GM23338 (cell line): ENCODE measurements at regions not wholly inside any gene's neighbourhood (a gene's known extent, or its start where the extent isn't known, plus 50 kb on each side); places are given as distances from the start of the nearest gene placed in this dataset.

Source experiments
- ATAC-seq: fragments of 200-7000 bp; cut with Tn5 transposase; 3 replicates; pipeline ENCODE4 v1.9.1; 2020
- DNase-seq: peaks from one replicate; pipeline ENCODE4 v3.0.0-alpha.2; 2015; ENCODE audit warnings: low spot score
- H2AFZ ChIP-seq: fragments of 200-600 bp; sonication (generic); 2 replicates; pipeline ENCODE4 v1.8.0; 2016; ENCODE audit warnings: antibody characterized with exemption, mild to moderate bottlenecking, moderate library complexity
- H3F3A ChIP-seq: fragments of 200-600 bp; sonication (generic); replicated peaks from 2 replicates; pipeline ENCODE4 v1.8.0; 2017; ENCODE audit warnings: antibody characterized with exemption, mixed run types, low read depth
- H3K27ac ChIP-seq: fragments of 200-600 bp; sonication (generic); 2 replicates; pipeline ENCODE4 v1.6.1; 2016; ENCODE audit warnings: low read depth
- H3K27me3 ChIP-seq: fragments of 200-600 bp; sonication (generic); 2 replicates; pipeline ENCODE4 v1.8.0; 2016; ENCODE audit warnings: mild to moderate bottlenecking, mixed run types, moderate library complexity; ENCODE audit not compliant: insufficient read depth
- H3K36me3 ChIP-seq: fragments of 200-600 bp; sonication (generic); 2 replicates; pipeline ENCODE4 v1.8.0; 2016; ENCODE audit warnings: mild to moderate bottlenecking; ENCODE audit not compliant: insufficient read depth
- H3K4me1 ChIP-seq: fragments of 200-600 bp; sonication (generic); 2 replicates; pipeline ENCODE4 v1.8.0; 2016; ENCODE audit warnings: mild to moderate bottlenecking, moderate library complexity; ENCODE audit not compliant: insufficient read depth
- H3K4me2 ChIP-seq: fragments of 200-600 bp; sonication (generic); 2 replicates; pipeline ENCODE4 v1.7.1; 2017; ENCODE audit warnings: mixed run types
- H3K4me3 ChIP-seq: fragments of 200-600 bp; sonication (generic); 2 replicates; pipeline ENCODE4 v1.6.1; 2016; ENCODE audit warnings: mixed run types
- H3K79me2 ChIP-seq: fragments of 200-600 bp; sonication (generic); replicated peaks from 2 replicates; pipeline ENCODE4 v1.8.0; 2017; ENCODE audit warnings: mild to moderate bottlenecking; ENCODE audit not compliant: insufficient read depth
- H3K9me2 ChIP-seq: fragments of 200-600 bp; sonication (generic); 2 replicates; pipeline ENCODE4 v1.8.0; 2017; ENCODE audit not compliant: insufficient read depth
- H4K20me1 ChIP-seq: fragments of 200-600 bp; sonication (generic); replicated peaks from 2 replicates; pipeline ENCODE4 v1.8.0; 2017; ENCODE audit warnings: mild to moderate bottlenecking; ENCODE audit not compliant: insufficient read depth
- H3K27ac Mint-ChIP-seq: 2 replicates; pipeline ENCODE4 v1.8.0; 2020; ENCODE audit warnings: inconsistent platforms, mild to moderate bottlenecking, moderate library complexity, mixed read lengths
- H3K27me3 Mint-ChIP-seq: 3 replicates; pipeline ENCODE4 v1.8.0; 2022; ENCODE audit warnings: low read depth, mild to moderate bottlenecking, moderate library complexity, mixed read lengths, inconsistent platforms; ENCODE audit not compliant: insufficient read depth, poor library complexity
- H3K36me3 Mint-ChIP-seq: 3 replicates; pipeline ENCODE4 v1.8.0; 2021; ENCODE audit warnings: low read depth, mild to moderate bottlenecking, inconsistent platforms, moderate library complexity, mixed read lengths
- H3K4me1 Mint-ChIP-seq: 3 replicates; pipeline ENCODE4 v1.8.0; 2020; ENCODE audit warnings: mild to moderate bottlenecking, inconsistent platforms, mixed read lengths
- H3K4me3 Mint-ChIP-seq: 3 replicates; pipeline ENCODE4 v1.8.0; 2021; ENCODE audit warnings: moderate library complexity, mild to moderate bottlenecking, inconsistent platforms, mixed read lengths
- H3K9me3 Mint-ChIP-seq: 3 replicates; pipeline ENCODE4 v1.8.0; 2020; ENCODE audit warnings: moderate library complexity, mild to moderate bottlenecking, inconsistent platforms, mixed read lengths
- CTCF ChIP-seq, 2 experiments: fragments of 200-600 bp in 1 of 2; sonication (generic) in 1 of 2; conservative IDR thresholded peaks; 2 replicates each; pipeline versions ENCODE4 v1.5.1 to v1.6.1; 2016 to 2017; ENCODE audit warnings: antibody characterized with exemption in 2 of 2, low read depth in 2 of 2, mild to moderate bottlenecking in 2 of 2, moderate library complexity in 1 of 2
- ETS1 ChIP-seq: IDR thresholded peaks from 2 replicates; pipeline ENCODE4 v1.6.1; 2016; ENCODE audit warnings: antibody characterized with exemption
- JUNB ChIP-seq: IDR thresholded peaks from one replicate; pipeline ENCODE4 v1.6.1; 2016; ENCODE audit warnings: antibody characterized with exemption; ENCODE audit not compliant: unreplicated experiment
- NANOG ChIP-seq: IDR thresholded peaks from 2 replicates; pipeline ENCODE4 v1.6.1; 2016; ENCODE audit warnings: antibody characterized with exemption, borderline replicate concordance
- POLR2AphosphoS5 ChIP-seq: IDR thresholded peaks from 2 replicates; pipeline ENCODE4 v1.6.1; 2016; ENCODE audit warnings: antibody characterized with exemption, low read depth
- ZNF114 ChIP-seq: fragments of 250-450 bp; sonication (Bioruptor Pico); IDR thresholded peaks from 2 replicates; pipeline ENCODE4 v1.5.0; 2020; ENCODE audit warnings: mild to moderate bottlenecking, moderate library complexity
- ZNF462 ChIP-seq: fragments of 250-450 bp; sonication (Bioruptor Pico); IDR thresholded peaks from 2 replicates; pipeline ENCODE4 v1.5.0; 2020; ENCODE audit warnings: mild to moderate bottlenecking, moderate library complexity

GRCh38 chr12:94862421-94862820, 141.1 kb downstream of the NDUFA12 start (continued):
- TF ChIP-seq ZNF462 (CRISPR knock-in tag), result no peak
- TF ChIP-seq JUNB, result no peak

GRCh38 chr12:94856324-94856723, 147.2 kb downstream of the NDUFA12 start:
- Histone ChIP-seq H3K4me1 (no peaks in the 10 kb centered on the region; the same call in 1 of the 2 replicates), H3K27me3 (no peaks in the 10 kb centered on the region), H3K36me3 (no peaks in the 10 kb centered on the region), H3K4me2 (no peak overlapping the region), H3F3A (no peaks in the 10 kb centered on the region), H3K79me2 (no peaks in the 10 kb centered on the region), H2AFZ (no peak overlapping the region), H3K27ac (no peak overlapping the region), H4K20me1 (no peaks in the 10 kb centered on the region), H3K9me2 (no peaks in the 10 kb centered on the region), H3K4me3 (no peak overlapping the region)
- no peak for DNase-seq
- H3K27me3 Mint-ChIP-seq, result no peaks in the 10 kb centered on the region
- no peaks in the 10 kb centered on the region for H3K36me3 Mint-ChIP-seq
- H3K4me1 Mint-ChIP-seq, result peaks cover 5% of the 10 kb centered on the region; the same call in 2 of the 3 replicates
- H3K4me3 Mint-ChIP-seq, result no peak overlapping the region
- no peaks in the 10 kb centered on the region for H3K9me3 Mint-ChIP-seq
- no peak overlapping the region for H3K27ac Mint-ChIP-seq
- no peak for ATAC-seq
- TF ChIP-seq ZNF462 (CRISPR knock-in tag) (no peak), POLR2AphosphoS5 (no peak), CTCF (conservative IDR thresholded peaks at IDR 0.05; ENCODE audit: low read depth in 2 of 2) (no peak), ETS1 (no peak), NANOG (no peak), JUNB (no peak), ZNF114 (CRISPR knock-in tag) (no peak)
